Gastrocnemius medialis (tissue), 4 donors: ENCODE measurements at regions not wholly inside any gene's neighbourhood (a gene's known extent, or its start where the extent isn't known, plus 50 kb on each side); places are given as distances from the start of the nearest gene placed in this dataset.

Experiments used
- CTCF ChIP-seq, 5 experiments: fragments of 450-650 bp in 3 of 5; fragments of 200-600 bp in 2 of 5; sonication (generic) in 2 of 5; IDR thresholded peaks in 4 of 5; conservative IDR thresholded peaks in 1 of 5; 1 replicate in 4 of 5; 2 replicates in 1 of 5; pipeline ENCODE4 v1.5.1; 2016 to 2019; ENCODE audit warnings: antibody characterized with exemption in 5 of 5, mild to moderate bottlenecking in 3 of 5, moderate library complexity in 3 of 5
- POLR2A ChIP-seq, 2 donors: fragments of 450-650 bp; IDR thresholded peaks; one replicate each; pipeline ENCODE4 v1.6.1; 2017; ENCODE audit warnings: antibody characterized with exemption in 2 of 2, mild to moderate bottlenecking in 2 of 2, moderate library complexity in 2 of 2

- no peak for TF ChIP-seq CTCF (IDR thresholded peaks at IDR 0.05 in 4 of 5, conservative IDR thresholded peaks at IDR 0.05 in 1 of 5)
- TF ChIP-seq POLR2A (IDR thresholded peaks at IDR 0.05) = no peak
Measured at GRCh38 chr18:22871809-22872525, 61.2 kb upstream of the RBBP8 start.
